ENCODE measurements at regions not wholly inside any gene's neighbourhood (a gene's known extent, or its start where the extent isn't known, plus 50 kb on each side); places are given as distances from the start of the nearest gene placed in this dataset.

- Histone ChIP-seq H3K36me3 (ENCODE audit: control insufficient read depth in 1 of 2, insufficient read depth in 2 of 2, low read depth in 1 of 2, low read length in 2 of 2) (no peaks in the 10 kb centered on the region), H3K79me1 (replicated peaks; ENCODE audit: low read length, poor library complexity, severe bottlenecking) (no peaks in the 10 kb centered on the region), H3K4me1 (ENCODE audit: control insufficient read depth, insufficient read depth, low read depth, low read length) (peaks cover 4% of the 10 kb centered on the region), H3K9ac (ENCODE audit: low read length) (peak overlapping the region; percentile 6), H3K4ac (ENCODE audit: low read depth in 1 of 2, low read length in 2 of 2) (peak overlapping the region; percentile 73 to 94), H2AK5ac (ENCODE audit: low read length, severe bottlenecking) (peak overlapping the region; percentile 29), H3K18ac (ENCODE audit: low read depth in 1 of 2, low read length in 2 of 2) (peak overlapping the region; percentile 14 to 93), H3K27me3 (ENCODE audit: control insufficient read depth in 1 of 2, insufficient read depth in 1 of 2, low read length in 2 of 2) (no peaks in the 10 kb centered on the region), H2BK5ac (ENCODE audit: low read depth, low read length, poor library complexity, severe bottlenecking) (no peak overlapping the region), H3K4me3 (ENCODE audit: insufficient read depth in 1 of 2, low read depth in 1 of 2, low read length in 2 of 2) (no peak overlapping the region), H2BK120ac (ENCODE audit: low read depth, low read length) (no peak overlapping the region), H3K27ac (ENCODE audit: low read length, poor library complexity, severe bottlenecking) (peak overlapping the region; percentile 17), H3K14ac (ENCODE audit: low read length in 2 of 2) (no peak overlapping the region), H4K91ac (ENCODE audit: low read length) (no peak overlapping the region), H2AFZ (ENCODE audit: low read depth, low read length) (no peak overlapping the region), H3K23ac (ENCODE audit: low read length in 2 of 2) (no peak overlapping the region), H2BK12ac (ENCODE audit: low read length in 2 of 2) (peak overlapping the region; percentile 22 to 89), H4K8ac (ENCODE audit: low read length) (no peak overlapping the region), H2BK15ac (ENCODE audit: low read depth, poor library complexity, severe bottlenecking) (no peak overlapping the region), H3K4me2 (ENCODE audit: low read length, poor library complexity, severe bottlenecking) (no peak overlapping the region), H3K9me3 (ENCODE audit: control insufficient read depth, low read length) (no peaks in the 10 kb centered on the region)
- WGBS = 57% methylated on average over 4 of the region's 5 CpGs
- DNase-seq = peak; percentile 67
Observed at GRCh38 chr2:223537651-223538601, 64.2 kb downstream of the SCG2 start.

GRCh38 chr2:223538920-223539440 is 63.2 kb downstream of the SCG2 start:
- H2BK120ac ChIP-seq (ENCODE audit: low read depth, low read length) = peak overlapping the region; percentile 71
- H3K14ac ChIP-seq (ENCODE audit: low read length in 2 of 2) = no peak overlapping the region
- no peak overlapping the region for H3K23ac ChIP-seq (ENCODE audit: low read length in 2 of 2)
- H3K18ac ChIP-seq (ENCODE audit: low read depth in 1 of 2, low read length in 2 of 2) = peak overlapping the region; percentile 6 to 34
- WGBS = 19% methylated on average over 8 of the region's 8 CpGs
- peak; percentile 47 for DNase-seq
- H3K27me3 ChIP-seq (ENCODE audit: control insufficient read depth in 1 of 2, insufficient read depth in 1 of 2, low read length in 2 of 2) = no peaks in the 10 kb centered on the region
- H2AFZ ChIP-seq (ENCODE audit: low read depth, low read length) = no peak overlapping the region
- no peak overlapping the region for H2BK5ac ChIP-seq (ENCODE audit: low read depth, low read length, poor library complexity, severe bottlenecking)
- H2AK5ac ChIP-seq (ENCODE audit: low read length, severe bottlenecking) = no peak overlapping the region
- H3K4me1 ChIP-seq (ENCODE audit: control insufficient read depth, insufficient read depth, low read depth, low read length) = peaks cover 4% of the 10 kb centered on the region
- peak overlapping the region; percentile 29 for H4K8ac ChIP-seq (ENCODE audit: low read length)
- no peak overlapping the region for H3K4me3 ChIP-seq (ENCODE audit: insufficient read depth in 1 of 2, low read depth in 1 of 2, low read length in 2 of 2)
- no peaks in the 10 kb centered on the region for H3K79me1 ChIP-seq (replicated peaks; ENCODE audit: low read length, poor library complexity, severe bottlenecking)
- no peaks in the 10 kb centered on the region for H3K36me3 ChIP-seq (ENCODE audit: control insufficient read depth in 1 of 2, insufficient read depth in 2 of 2, low read depth in 1 of 2, low read length in 2 of 2)
- H3K9ac ChIP-seq (ENCODE audit: low read length) = peak overlapping the region; percentile 6
- H2BK15ac ChIP-seq (ENCODE audit: low read depth, poor library complexity, severe bottlenecking) = no peak overlapping the region
- peak overlapping the region in 1 of 2 experiments; percentile 17 for H3K4ac ChIP-seq (ENCODE audit: low read depth in 1 of 2, low read length in 2 of 2)
- no peak overlapping the region for H3K27ac ChIP-seq (ENCODE audit: low read length, poor library complexity, severe bottlenecking)
- H3K4me2 ChIP-seq (ENCODE audit: low read length, poor library complexity, severe bottlenecking) = no peak overlapping the region
- H2BK12ac ChIP-seq (ENCODE audit: low read length in 2 of 2) = peak overlapping the region; percentile 12 to 59
- peak overlapping the region; percentile 35 for H4K91ac ChIP-seq (ENCODE audit: low read length)
- no peaks in the 10 kb centered on the region for H3K9me3 ChIP-seq (ENCODE audit: control insufficient read depth, low read length)

- WGBS = 83% methylated on average over 1 of the region's 2 CpGs
Observed at GRCh38 chr2:223541546-223541945, 60.6 kb downstream of the SCG2 start.

GRCh38 chr2:223542501-223542900 is 59.7 kb downstream of the SCG2 start:
- Histone ChIP-seq H3K4me2 (ENCODE audit: low read length, poor library complexity, severe bottlenecking) (no peak overlapping the region), H3K18ac (ENCODE audit: low read depth in 1 of 2, low read length in 2 of 2) (peak overlapping the region in 1 of 2 experiments; percentile 34), H2BK5ac (ENCODE audit: low read depth, low read length, poor library complexity, severe bottlenecking) (no peak overlapping the region), H4K91ac (ENCODE audit: low read length) (no peak overlapping the region), H3K9me3 (ENCODE audit: control insufficient read depth, low read length) (no peaks in the 10 kb centered on the region), H3K79me1 (replicated peaks; ENCODE audit: low read length, poor library complexity, severe bottlenecking) (no peaks in the 10 kb centered on the region), H2AFZ (ENCODE audit: low read depth, low read length) (no peak overlapping the region), H3K9ac (ENCODE audit: low read length) (no peak overlapping the region), H3K4me3 (ENCODE audit: insufficient read depth in 1 of 2, low read depth in 1 of 2, low read length in 2 of 2) (no peak overlapping the region), H4K8ac (ENCODE audit: low read length) (no peak overlapping the region), H3K27me3 (ENCODE audit: control insufficient read depth in 1 of 2, insufficient read depth in 1 of 2, low read length in 2 of 2) (no peaks in the 10 kb centered on the region), H3K36me3 (ENCODE audit: control insufficient read depth in 1 of 2, insufficient read depth in 2 of 2, low read depth in 1 of 2, low read length in 2 of 2) (no peaks in the 10 kb centered on the region), H3K4me1 (ENCODE audit: control insufficient read depth, insufficient read depth, low read depth, low read length) (peaks cover 4% of the 10 kb centered on the region), H2BK15ac (ENCODE audit: low read depth, poor library complexity, severe bottlenecking) (no peak overlapping the region), H2BK12ac (ENCODE audit: low read length in 2 of 2) (no peak overlapping the region), H2AK5ac (ENCODE audit: low read length, severe bottlenecking) (no peak overlapping the region), H2BK120ac (ENCODE audit: low read depth, low read length) (peak overlapping the region; percentile 27), H3K4ac (ENCODE audit: low read depth in 1 of 2, low read length in 2 of 2) (no peak overlapping the region), H3K23ac (ENCODE audit: low read length in 2 of 2) (no peak overlapping the region), H3K14ac (ENCODE audit: low read length in 2 of 2) (no peak overlapping the region), H3K27ac (ENCODE audit: low read length, poor library complexity, severe bottlenecking) (no peak overlapping the region)
- DNase-seq = no peak
- WGBS = over 99% methylated on average over 7 of the region's 7 CpGs

More at GRCh38 chr2:223541546-223541945, 60.6 kb downstream of the SCG2 start:
- Histone ChIP-seq H3K27me3 (ENCODE audit: control insufficient read depth in 1 of 2, insufficient read depth in 1 of 2, low read length in 2 of 2) (no peaks in the 10 kb centered on the region), H3K18ac (ENCODE audit: low read depth in 1 of 2, low read length in 2 of 2) (no peak overlapping the region), H3K14ac (ENCODE audit: low read length in 2 of 2) (no peak overlapping the region), H2BK5ac (ENCODE audit: low read depth, low read length, poor library complexity, severe bottlenecking) (no peak overlapping the region), H3K79me1 (replicated peaks; ENCODE audit: low read length, poor library complexity, severe bottlenecking) (no peaks in the 10 kb centered on the region), H3K4me2 (ENCODE audit: low read length, poor library complexity, severe bottlenecking) (no peak overlapping the region), H2BK120ac (ENCODE audit: low read depth, low read length) (no peak overlapping the region), H3K9ac (ENCODE audit: low read length) (no peak overlapping the region), H3K4me1 (ENCODE audit: control insufficient read depth, insufficient read depth, low read depth, low read length) (peaks cover 4% of the 10 kb centered on the region), H3K4ac (ENCODE audit: low read depth in 1 of 2, low read length in 2 of 2) (no peak overlapping the region), H3K27ac (ENCODE audit: low read length, poor library complexity, severe bottlenecking) (no peak overlapping the region), H2AK5ac (ENCODE audit: low read length, severe bottlenecking) (no peak overlapping the region), H2BK12ac (ENCODE audit: low read length in 2 of 2) (no peak overlapping the region), H4K91ac (ENCODE audit: low read length) (no peak overlapping the region), H4K8ac (ENCODE audit: low read length) (no peak overlapping the region), H3K23ac (ENCODE audit: low read length in 2 of 2) (no peak overlapping the region), H3K9me3 (ENCODE audit: control insufficient read depth, low read length) (no peaks in the 10 kb centered on the region), H3K4me3 (ENCODE audit: insufficient read depth in 1 of 2, low read depth in 1 of 2, low read length in 2 of 2) (no peak overlapping the region), H3K36me3 (ENCODE audit: control insufficient read depth in 1 of 2, insufficient read depth in 2 of 2, low read depth in 1 of 2, low read length in 2 of 2) (no peaks in the 10 kb centered on the region), H2BK15ac (ENCODE audit: low read depth, poor library complexity, severe bottlenecking) (no peak overlapping the region), H2AFZ (ENCODE audit: low read depth, low read length) (no peak overlapping the region)
- no peak for DNase-seq

Measured in mesenchymal stem cell (in vitro differentiated cells and primary cell).